CD4-positive, alpha-beta T cell treated with Interleukin-2 at 100 ng/mL for 4 hours (primary cell): ENCODE measurements at regions not wholly inside any gene's neighbourhood (a gene's known extent, or its start where the extent isn't known, plus 50 kb on each side); places are given as distances from the start of the nearest gene placed in this dataset.
"Not testable (repeated sequence)": the region's sequence is repeated elsewhere in the genome, so short reads cannot be mapped to it uniquely, and the experiment has no call there.

Experiments
- DNase-seq: peaks from one replicate; pipeline ENCODE4 v3.0.0-alpha.2; 2020; ENCODE audit warnings: low spot score

- DNase-seq = not testable (repeated sequence)
These were observed 66.2 kb downstream of the SYT15 start for GRCh38 chr10:46645110-46645509.

GRCh38 chr10:46646132-46646531 is 67.2 kb downstream of the SYT15 start:
- not testable (repeated sequence) for DNase-seq

- DNase-seq = not testable (repeated sequence)
These were observed 72.0 kb downstream of the SYT15 start for GRCh38 chr10:46650967-46651366.

GRCh38 chr10:46657437-46657836 is 78.5 kb downstream of the SYT15 start:
- DNase-seq = not testable (repeated sequence)

GRCh38 chr10:46660027-46660834 is 81.3 kb downstream of the SYT15 start:
- DNase-seq = not testable (repeated sequence)

GRCh38 chr10:46660835-46661164 is 81.9 kb downstream of the SYT15 start:
- not testable (repeated sequence) for DNase-seq

GRCh38 chr10:46665536-46665935 is 86.6 kb downstream of the SYT15 start:
- not testable (repeated sequence) for DNase-seq

GRCh38 chr10:46668357-46668997 is 89.5 kb downstream of the SYT15 start:
- DNase-seq = not testable (repeated sequence)

GRCh38 chr10:46677836-46678435 is 99.0 kb downstream of the SYT15 start:
- DNase-seq = not testable (repeated sequence)

GRCh38 chr10:46691397-46691796 is 112.5 kb downstream of the SYT15 start:
- DNase-seq = not testable (repeated sequence)

- peak; percentile 2 for DNase-seq
These were observed 114.3 kb downstream of the SYT15 start for GRCh38 chr10:46693218-46693617.

- DNase-seq = not testable (repeated sequence)
These were observed 138.3 kb downstream of the SYT15 start for GRCh38 chr10:46717264-46717663.

- DNase-seq = not testable (repeated sequence)
These were observed 139.1 kb downstream of the SYT15 start for GRCh38 chr10:46718014-46718413.

- DNase-seq = not testable (repeated sequence)
These were observed 141.5 kb downstream of the SYT15 start for GRCh38 chr10:46720386-46720785.

GRCh38 chr10:46720811-46721518 is 142.0 kb downstream of the SYT15 start:
- not testable (repeated sequence) for DNase-seq

GRCh38 chr10:46724258-46724657 is 145.3 kb downstream of the SYT15 start:
- DNase-seq = not testable (repeated sequence)

GRCh38 chr10:46728359-46728758 is 149.4 kb downstream of the SYT15 start:
- DNase-seq = not testable (repeated sequence)

GRCh38 chr10:46730729-46731128 is 151.8 kb downstream of the SYT15 start:
- DNase-seq = not testable (repeated sequence)

GRCh38 chr10:46733635-46734261 is 154.8 kb downstream of the SYT15 start:
- not testable (repeated sequence) for DNase-seq

- DNase-seq = not testable (repeated sequence)
These were observed 155.3 kb downstream of the SYT15 start for GRCh38 chr10:46734262-46734642.

GRCh38 chr10:46739919-46740318 is 161.0 kb downstream of the SYT15 start:
- DNase-seq = not testable (repeated sequence)

GRCh38 chr10:46740368-46740767 is 161.4 kb downstream of the SYT15 start:
- DNase-seq = not testable (repeated sequence)
